K562 (cell line): ENCODE measurements at regions not wholly inside any gene's neighbourhood (a gene's known extent, or its start where the extent isn't known, plus 50 kb on each side); places are given as distances from the start of the nearest gene placed in this dataset.

ENCODE experiments used
- ARID3B ChIP-seq: fragments of 250-450 bp; sonication (Bioruptor Pico); IDR thresholded peaks from 2 replicates; pipeline ENCODE4 v1.4.0; 2020; ENCODE audit warnings: borderline replicate concordance
- CBX8 ChIP-seq: fragments of 200-600 bp; sonication (generic); IDR thresholded peaks from 2 replicates; pipeline ENCODE4 v1.6.1; 2012; ENCODE audit warnings: borderline replicate concordance, mixed run types, low read depth, mild to moderate bottlenecking, moderate library complexity, mixed read lengths, low read length, control low read depth, inconsistent platforms; ENCODE audit not compliant: poor library complexity, severe bottlenecking; ENCODE audit errors: extremely low read depth
- MEIS2 ChIP-seq: fragments of 450-650 bp; IDR thresholded peaks from 2 replicates; pipeline ENCODE4 v1.6.1; 2014; ENCODE audit warnings: mild to moderate bottlenecking; ENCODE audit not compliant: partially characterized antibody
- ZBTB26 ChIP-seq: fragments of 450-650 bp; formaldehyde crosslinking; IDR thresholded peaks from 2 replicates; pipeline ENCODE4 v1.4.0; 2022; ENCODE audit warnings: missing genetic modification characterization
- TF ChIP-seq, protein P1 (sequence below): fragments of 250-450 bp; sonication (Bioruptor Pico); IDR thresholded peaks from 2 replicates; pipeline ENCODE4 v1.4.0; 2020; ENCODE audit warnings: mild to moderate bottlenecking
- TF ChIP-seq, protein P2 (sequence below): fragments of 450-650 bp; IDR thresholded peaks from one replicate; pipeline ENCODE4 v1.6.1; 2018; ENCODE audit warnings: mild to moderate bottlenecking, moderate library complexity; ENCODE audit not compliant: partially characterized antibody

DNA sequence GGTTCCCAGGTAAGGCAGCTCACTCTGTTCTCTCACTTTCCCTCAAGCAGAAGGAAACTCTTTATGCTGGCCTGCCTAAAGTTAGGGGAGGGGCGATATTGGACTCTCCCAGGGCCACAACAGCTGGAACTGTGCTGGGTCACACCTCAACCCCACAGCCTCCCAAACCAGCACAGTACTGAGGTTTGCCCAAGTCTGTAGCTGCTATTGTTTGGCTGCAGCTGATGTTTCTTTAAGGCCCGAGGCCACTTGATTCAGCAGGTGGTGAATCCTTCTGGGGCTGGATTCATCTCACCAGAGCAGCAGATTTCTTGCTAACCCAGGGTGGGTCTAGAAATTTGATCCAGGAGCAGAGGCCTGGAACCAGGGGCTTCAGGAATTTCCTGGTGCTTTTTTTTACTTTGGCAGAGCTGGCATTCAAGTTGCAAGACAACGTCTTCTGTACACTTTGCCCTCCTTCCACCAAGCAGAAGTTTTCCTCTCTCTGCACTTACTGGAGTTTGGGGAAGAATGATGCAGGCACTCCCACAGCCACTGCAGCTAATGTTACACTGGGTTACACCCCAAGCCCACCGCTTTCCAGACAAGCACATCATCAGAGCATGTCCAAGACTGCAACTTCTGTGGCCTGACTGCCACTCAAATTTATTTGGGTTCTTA lies 544.7 kb upstream of the NDST4 start (continued):
- TF ChIP-seq, protein P1, sequence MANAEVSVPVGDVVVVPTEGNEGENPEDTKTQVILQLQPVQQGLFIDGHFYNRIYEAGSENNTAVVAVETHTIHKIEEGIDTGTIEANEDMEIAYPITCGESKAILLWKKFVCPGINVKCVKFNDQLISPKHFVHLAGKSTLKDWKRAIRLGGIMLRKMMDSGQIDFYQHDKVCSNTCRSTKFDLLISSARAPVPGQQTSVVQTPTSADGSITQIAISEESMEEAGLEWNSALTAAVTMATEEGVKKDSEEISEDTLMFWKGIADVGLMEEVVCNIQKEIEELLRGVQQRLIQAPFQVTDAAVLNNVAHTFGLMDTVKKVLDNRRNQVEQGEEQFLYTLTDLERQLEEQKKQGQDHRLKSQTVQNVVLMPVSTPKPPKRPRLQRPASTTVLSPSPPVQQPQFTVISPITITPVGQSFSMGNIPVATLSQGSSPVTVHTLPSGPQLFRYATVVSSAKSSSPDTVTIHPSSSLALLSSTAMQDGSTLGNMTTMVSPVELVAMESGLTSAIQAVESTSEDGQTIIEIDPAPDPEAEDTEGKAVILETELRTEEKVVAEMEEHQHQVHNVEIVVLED (CRISPR knock-in tag), result no peak
- TF ChIP-seq, protein P2, sequence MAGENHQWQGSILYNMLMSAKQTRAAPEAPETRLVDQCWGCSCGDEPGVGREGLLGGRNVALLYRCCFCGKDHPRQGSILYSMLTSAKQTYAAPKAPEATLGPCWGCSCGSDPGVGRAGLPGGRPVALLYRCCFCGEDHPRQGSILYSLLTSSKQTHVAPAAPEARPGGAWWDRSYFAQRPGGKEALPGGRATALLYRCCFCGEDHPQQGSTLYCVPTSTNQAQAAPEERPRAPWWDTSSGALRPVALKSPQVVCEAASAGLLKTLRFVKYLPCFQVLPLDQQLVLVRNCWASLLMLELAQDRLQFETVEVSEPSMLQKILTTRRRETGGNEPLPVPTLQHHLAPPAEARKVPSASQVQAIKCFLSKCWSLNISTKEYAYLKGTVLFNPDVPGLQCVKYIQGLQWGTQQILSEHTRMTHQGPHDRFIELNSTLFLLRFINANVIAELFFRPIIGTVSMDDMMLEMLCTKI, result no peak
- TF ChIP-seq CBX8 (no peak), MEIS2 (no peak), ARID3B (CRISPR knock-in tag) (no peak), ZBTB26 (no peak)
